ENCODE measurements at regions not wholly inside any gene's neighbourhood (a gene's known extent, or its start where the extent isn't known, plus 50 kb on each side); places are given as distances from the start of the nearest gene placed in this dataset.

- TF ChIP-seq POLR2AphosphoS5 (IDR thresholded peaks at IDR 0.05; ENCODE audit: borderline replicate concordance, low read depth, low read length): no peak
- TF ChIP-seq EZH2 (IDR thresholded peaks at IDR 0.05): no peak
These were observed 131.8 kb upstream of the MCTP2 start for GRCh38 chr15:94099574-94099960.

All from SK-N-MC (cell line).